ENCODE measurements at regions not wholly inside any gene's neighbourhood (a gene's known extent, or its start where the extent isn't known, plus 50 kb on each side); places are given as distances from the start of the nearest gene placed in this dataset.
"Not testable (repeated sequence)": the region's sequence is repeated elsewhere in the genome, so short reads cannot be mapped to it uniquely, and the experiment has no call there.

GRCh38 chr3:75552095-75552494 is 112.0 kb upstream of the FRG2C start:
- not testable (repeated sequence) for TF ChIP-seq CTCF, POLR2A (IDR thresholded peaks at IDR 0.05)
